ENCODE measurements at regions not wholly inside any gene's neighbourhood (a gene's known extent, or its start where the extent isn't known, plus 50 kb on each side); places are given as distances from the start of the nearest gene placed in this dataset.

DNA sequence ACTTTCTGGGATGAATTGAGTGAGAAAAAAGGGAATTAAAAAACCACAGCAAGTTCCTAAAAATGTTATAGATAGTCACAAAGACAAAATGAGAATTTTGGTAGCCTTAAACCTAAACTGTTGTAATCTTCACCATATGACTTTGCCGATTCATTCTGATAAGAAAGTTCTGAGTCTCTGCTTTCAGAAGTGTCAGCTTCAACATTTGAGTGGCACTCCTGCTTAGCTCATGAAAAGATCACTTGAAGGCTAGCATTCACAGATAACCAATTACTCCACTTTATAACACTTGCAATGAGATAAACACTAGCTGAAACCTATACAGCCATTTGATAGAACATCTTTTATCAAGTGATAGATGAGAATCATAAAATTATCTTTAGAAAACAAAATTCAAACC, 288.1 kb upstream of the POU1F1 start:
- TF ChIP-seq, protein P1, sequence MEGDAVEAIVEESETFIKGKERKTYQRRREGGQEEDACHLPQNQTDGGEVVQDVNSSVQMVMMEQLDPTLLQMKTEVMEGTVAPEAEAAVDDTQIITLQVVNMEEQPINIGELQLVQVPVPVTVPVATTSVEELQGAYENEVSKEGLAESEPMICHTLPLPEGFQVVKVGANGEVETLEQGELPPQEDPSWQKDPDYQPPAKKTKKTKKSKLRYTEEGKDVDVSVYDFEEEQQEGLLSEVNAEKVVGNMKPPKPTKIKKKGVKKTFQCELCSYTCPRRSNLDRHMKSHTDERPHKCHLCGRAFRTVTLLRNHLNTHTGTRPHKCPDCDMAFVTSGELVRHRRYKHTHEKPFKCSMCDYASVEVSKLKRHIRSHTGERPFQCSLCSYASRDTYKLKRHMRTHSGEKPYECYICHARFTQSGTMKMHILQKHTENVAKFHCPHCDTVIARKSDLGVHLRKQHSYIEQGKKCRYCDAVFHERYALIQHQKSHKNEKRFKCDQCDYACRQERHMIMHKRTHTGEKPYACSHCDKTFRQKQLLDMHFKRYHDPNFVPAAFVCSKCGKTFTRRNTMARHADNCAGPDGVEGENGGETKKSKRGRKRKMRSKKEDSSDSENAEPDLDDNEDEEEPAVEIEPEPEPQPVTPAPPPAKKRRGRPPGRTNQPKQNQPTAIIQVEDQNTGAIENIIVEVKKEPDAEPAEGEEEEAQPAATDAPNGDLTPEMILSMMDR (IDR thresholded peaks at IDR 0.05; ENCODE audit: borderline replicate concordance, extremely low read depth, low read length, poor library complexity, severe bottlenecking) = no peak
- no peak for TF ChIP-seq EZH2 (IDR thresholded peaks at IDR 0.05; ENCODE audit: borderline replicate concordance, low read depth, low read length, severe bottlenecking)

All from DND-41 (cell line).